Testis (tissue), 2 donors: ENCODE measurements at regions not wholly inside any gene's neighbourhood (a gene's known extent, or its start where the extent isn't known, plus 50 kb on each side); places are given as distances from the start of the nearest gene placed in this dataset.

ENCODE experiments used
- CTCF ChIP-seq, 3 experiments: fragments of 450-650 bp in 2 of 3; fragments of 200-600 bp in 1 of 3; sonication (generic) in 1 of 3; IDR thresholded peaks; one replicate each; pipeline ENCODE4 v1.5.1; 2016 to 2019; ENCODE audit warnings: antibody characterized with exemption in 3 of 3, mild to moderate bottlenecking in 2 of 3, moderate library complexity in 1 of 3
- POLR2A ChIP-seq: fragments of 450-650 bp; IDR thresholded peaks from one replicate; pipeline ENCODE4 v1.6.1; 2017; ENCODE audit warnings: antibody characterized with exemption, mild to moderate bottlenecking, moderate library complexity

GRCh38 chr12:85530456-85530855 is 250.4 kb downstream of the ALX1 start:
- TF ChIP-seq CTCF (IDR thresholded peaks at IDR 0.05) (no peak), POLR2A (no peak)
